Stimulated activated CD8-positive, alpha-beta memory T cell treated with anti-CD3 and anti-CD28 coated beads, Interleukin-7, amount 100 ng/mL, for 4 hours (primary cell): ENCODE measurements at regions not wholly inside any gene's neighbourhood (a gene's known extent, or its start where the extent isn't known, plus 50 kb on each side); places are given as distances from the start of the nearest gene placed in this dataset.

Experiments
- DNase-seq, 2 donors: peaks; one replicate each; pipeline ENCODE4 v3.0.0-alpha.2; 2020; ENCODE audit warnings: low read depth in 2 of 2

GRCh38 chr2:4369826-4370419 lies 666.5 kb downstream of the DCDC2C start:
- DNase-seq, result no peak

- no peak for DNase-seq
Observed at GRCh38 chr2:4370422-4371090, 667.2 kb downstream of the DCDC2C start.

GRCh38 chr2:4381049-4381448 lies 677.7 kb downstream of the DCDC2C start:
- no peak for DNase-seq

- DNase-seq, result no peak
Observed at GRCh38 chr2:4381773-4382172, 678.4 kb downstream of the DCDC2C start.

GRCh38 chr2:4391013-4391412 lies 687.6 kb downstream of the DCDC2C start:
- DNase-seq, result no peak

- no peak for DNase-seq
Observed at GRCh38 chr2:4404363-4404762, 701.0 kb downstream of the DCDC2C start.

- no peak for DNase-seq
Observed at GRCh38 chr2:4408321-4408720, 704.9 kb downstream of the DCDC2C start.

- DNase-seq, result no peak
Observed at GRCh38 chr2:4412637-4413187, 709.3 kb downstream of the DCDC2C start.

- no peak for DNase-seq
Observed at GRCh38 chr2:4415171-4415570, 711.8 kb downstream of the DCDC2C start.

GRCh38 chr2:4415810-4416413 lies 712.5 kb downstream of the DCDC2C start:
- DNase-seq, result no peak

- no peak for DNase-seq
Observed at GRCh38 chr2:4416431-4416830, 713.1 kb downstream of the DCDC2C start.

GRCh38 chr2:4417771-4418170 lies 714.4 kb downstream of the DCDC2C start:
- no peak for DNase-seq

GRCh38 chr2:4420032-4420431 lies 716.7 kb downstream of the DCDC2C start:
- no peak for DNase-seq

- no peak for DNase-seq
Observed at GRCh38 chr2:4424153-4424552, 720.8 kb downstream of the DCDC2C start.

- DNase-seq, result no peak
Observed at GRCh38 chr2:4427083-4427482, 723.7 kb downstream of the DCDC2C start.

GRCh38 chr2:4445821-4446220 lies 742.4 kb downstream of the DCDC2C start:
- no peak for DNase-seq

- no peak for DNase-seq
Observed at GRCh38 chr2:4454907-4455306, 751.5 kb downstream of the DCDC2C start.

GRCh38 chr2:4455486-4456155 lies 752.2 kb downstream of the DCDC2C start:
- DNase-seq, result no peak

GRCh38 chr2:4464634-4465266 lies 761.4 kb downstream of the DCDC2C start:
- no peak for DNase-seq

GRCh38 chr2:4465671-4466070 lies 762.3 kb downstream of the DCDC2C start:
- no peak for DNase-seq

GRCh38 chr2:4475618-4476017 lies 772.2 kb downstream of the DCDC2C start:
- DNase-seq, result no peak

GRCh38 chr2:4483050-4483449 lies 779.7 kb downstream of the DCDC2C start:
- no peak for DNase-seq
